Spleen (tissue), 11 donors: ENCODE measurements at regions not wholly inside any gene's neighbourhood (a gene's known extent, or its start where the extent isn't known, plus 50 kb on each side); places are given as distances from the start of the nearest gene placed in this dataset.

Experiments used
- DNase-seq: peaks from one replicate; pipeline ENCODE4 v3.0.0-alpha.2; 2020
- H3K27ac ChIP-seq, 8 donors: fragments of 200-600 bp; sonication (generic) in 7 of 8; 1 replicate in 4 of 8; 2 replicates in 4 of 8; pipeline versions ENCODE4 v1.5.0 to v1.8.0; 2016 to 2021; ENCODE audit warnings: inconsistent platforms in 4 of 8, mild to moderate bottlenecking in 4 of 8, moderate library complexity in 1 of 8
- H3K27me3 ChIP-seq, 7 donors: fragments of 200-600 bp; sonication (generic) in 6 of 7; replicated peaks in 1 of 7; 1 replicate in 4 of 7; 2 replicates in 3 of 7; pipeline versions ENCODE4 v1.5.0 to v1.8.0; 2016 to 2021; ENCODE audit warnings: inconsistent platforms in 3 of 7, mild to moderate bottlenecking in 1 of 7
- H3K36me3 ChIP-seq, 6 donors: fragments of 200-600 bp; sonication (generic) in 5 of 6; 1 replicate in 4 of 6; 2 replicates in 2 of 6; pipeline versions ENCODE4 v1.5.0 to v1.8.0; 2016 to 2021; ENCODE audit warnings: inconsistent platforms in 2 of 6
- H3K4me1 ChIP-seq, 6 donors: fragments of 200-600 bp; sonication (generic) in 5 of 6; 1 replicate in 3 of 6; 2 replicates in 3 of 6; pipeline versions ENCODE4 v1.5.0 to v1.8.0; 2016 to 2021; ENCODE audit warnings: inconsistent platforms in 3 of 6
- H3K4me3 ChIP-seq, 8 donors: fragments of 200-600 bp; sonication (generic) in 7 of 8; 1 replicate in 4 of 8; 2 replicates in 4 of 8; pipeline versions ENCODE4 v1.5.0 to v1.8.0; 2016 to 2021; ENCODE audit warnings: inconsistent platforms in 4 of 8, mild to moderate bottlenecking in 4 of 8, moderate library complexity in 2 of 8
- H3K9me3 ChIP-seq, 8 donors: fragments of 200-600 bp; sonication (generic) in 7 of 8; 1 replicate in 4 of 8; 2 replicates in 4 of 8; pipeline versions ENCODE4 v1.5.0 to v1.8.0; 2016 to 2021; ENCODE audit warnings: inconsistent platforms in 4 of 8
- CTCF ChIP-seq, 11 experiments: fragments of 200-600 bp in 7 of 11; fragments of 450-650 bp in 4 of 11; sonication (generic) in 4 of 11; IDR thresholded peaks in 8 of 11; conservative IDR thresholded peaks in 3 of 11; 1 replicate in 7 of 11; 2 replicates in 4 of 11; pipeline versions ENCODE4 v1.4.0 to v1.8.0; 2016 to 2021; ENCODE audit warnings: antibody characterized with exemption in 11 of 11, inconsistent platforms in 4 of 11, mild to moderate bottlenecking in 1 of 11
- POLR2A ChIP-seq, 3 donors: fragments of 450-650 bp; IDR thresholded peaks; one replicate each; pipeline ENCODE4 v1.5.1; 2017; ENCODE audit warnings: antibody characterized with exemption in 3 of 3, mild to moderate bottlenecking in 1 of 3
- POLR2AphosphoS5 ChIP-seq, 3 donors: sonication (generic); formaldehyde crosslinking; IDR thresholded peaks; one replicate each; pipeline ENCODE4 v1.5.1; 2017; ENCODE audit warnings: antibody characterized with exemption in 3 of 3
- WGBS, 5 donors: extraction: QIAGEN DNeasy Blood & Tissue Kit in 3 of 5; methylation state at CpG; one replicate each; pipeline versions ENCODE4 v1.1.5 to v1.1.7; 2013 to 2018; 5-methylcytosine and 5-hydroxymethylcytosine counted together
- intact Hi-C: fragments of 100-400 bp; cut with DNase I; formaldehyde crosslinking; loops from one replicate; pipeline ENCODE4 v1.15.0; 2023; ENCODE audit warnings: low total_unique reads
- donor health status: healthy with polysubstance abuse.
- donor health status: DM: no; HTN: no; CAD: no; lungs with moderate emphysema.
- donor health status: DM: no; HTN: no; CAD: no.
- donor health status: Bipolar disorder and iron deficiency.
- donor health status: healthy.
- donor health status: DM: no; HTN: no; CAD: no.
- donor health status: DM: yes; HTN: yes; CAD: no.

- intact Hi-C loops, result no loop called here
- H3K4me3 ChIP-seq, result no peak overlapping the region
- H3K27me3 ChIP-seq, result peaks cover 0 to 5% (median 0%) of the 10 kb centered on the region in 7 donors
- no peaks in the 10 kb centered on the region for H3K9me3 ChIP-seq
- no peak for TF ChIP-seq CTCF (IDR thresholded peaks at IDR 0.05 in 8 of 11, conservative IDR thresholded peaks at IDR 0.05 in 3 of 11)
- TF ChIP-seq POLR2AphosphoS5 (IDR thresholded peaks at IDR 0.05), result no peak
- no peaks in the 10 kb centered on the region for H3K4me1 ChIP-seq
- no peaks in the 10 kb centered on the region for H3K36me3 ChIP-seq
- no peak overlapping the region for H3K27ac ChIP-seq
- no peak for DNase-seq
- 74 to 81% (median 79%) methylated on average over 4 of the region's 4 CpGs for WGBS, 5 donors
Observed at GRCh38 chr6:142545147-142545546, 243.3 kb downstream of the ADGRG6 start.

DNA sequence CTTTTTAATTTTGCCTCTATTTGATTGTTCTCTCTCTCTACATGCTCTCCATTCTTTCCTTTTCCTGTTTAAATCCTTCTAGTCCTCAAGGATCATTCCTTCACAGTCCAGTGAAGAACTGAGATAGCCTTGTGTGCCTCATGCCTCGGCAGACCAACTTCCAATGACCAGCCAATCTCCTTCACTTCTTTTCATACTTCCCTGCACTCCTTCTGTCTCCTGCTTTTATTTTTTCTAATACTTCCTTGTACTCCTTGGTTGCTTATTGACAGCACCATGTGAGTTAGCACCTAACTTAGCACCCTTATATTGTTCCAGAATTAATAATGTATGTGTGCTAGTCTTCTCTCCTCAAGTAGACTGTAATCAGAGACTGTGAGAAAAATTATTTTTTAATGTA, 246.8 kb downstream of the ADGRG6 start:
- intact Hi-C loops, result no loop called here

GRCh38 chr6:142550310-142551063, 248.7 kb downstream of the ADGRG6 start:
- intact Hi-C loops, result no loop called here
- Histone ChIP-seq H3K27ac (no peak overlapping the region), H3K9me3 (no peaks in the 10 kb centered on the region), H3K4me3 (no peak overlapping the region), H3K36me3 (no peaks in the 10 kb centered on the region), H3K4me1 (no peaks in the 10 kb centered on the region), H3K27me3 (peaks cover 0 to 16% (median 0%) of the 10 kb centered on the region in 7 donors)
- WGBS, 5 donors, result 56 to 79% (median 68%) methylated on average over 7 of the region's 7 CpGs
- no peak for DNase-seq
- TF ChIP-seq POLR2AphosphoS5 (IDR thresholded peaks at IDR 0.05) (no peak), CTCF (IDR thresholded peaks at IDR 0.05 in 8 of 11, conservative IDR thresholded peaks at IDR 0.05 in 3 of 11) (no peak), POLR2A (IDR thresholded peaks at IDR 0.05) (no peak)

More for the DNA sequence above, 246.8 kb downstream of the ADGRG6 start:
- H3K27me3 ChIP-seq, result peaks cover 0 to 16% (median 0%) of the 10 kb centered on the region in 7 donors
- 81 to 97% (median 86%) methylated on average over 1 of the region's 1 CpG for WGBS, 5 donors
- H3K9me3 ChIP-seq, result no peaks in the 10 kb centered on the region
- DNase-seq, result no peak
- no peak overlapping the region for H3K27ac ChIP-seq
- H3K4me1 ChIP-seq, result no peaks in the 10 kb centered on the region
- no peaks in the 10 kb centered on the region for H3K36me3 ChIP-seq
- H3K4me3 ChIP-seq, result no peak overlapping the region
- TF ChIP-seq POLR2AphosphoS5 (IDR thresholded peaks at IDR 0.05) (no peak), CTCF (IDR thresholded peaks at IDR 0.05 in 8 of 11, conservative IDR thresholded peaks at IDR 0.05 in 3 of 11) (no peak), POLR2A (IDR thresholded peaks at IDR 0.05) (no peak)

DNA sequence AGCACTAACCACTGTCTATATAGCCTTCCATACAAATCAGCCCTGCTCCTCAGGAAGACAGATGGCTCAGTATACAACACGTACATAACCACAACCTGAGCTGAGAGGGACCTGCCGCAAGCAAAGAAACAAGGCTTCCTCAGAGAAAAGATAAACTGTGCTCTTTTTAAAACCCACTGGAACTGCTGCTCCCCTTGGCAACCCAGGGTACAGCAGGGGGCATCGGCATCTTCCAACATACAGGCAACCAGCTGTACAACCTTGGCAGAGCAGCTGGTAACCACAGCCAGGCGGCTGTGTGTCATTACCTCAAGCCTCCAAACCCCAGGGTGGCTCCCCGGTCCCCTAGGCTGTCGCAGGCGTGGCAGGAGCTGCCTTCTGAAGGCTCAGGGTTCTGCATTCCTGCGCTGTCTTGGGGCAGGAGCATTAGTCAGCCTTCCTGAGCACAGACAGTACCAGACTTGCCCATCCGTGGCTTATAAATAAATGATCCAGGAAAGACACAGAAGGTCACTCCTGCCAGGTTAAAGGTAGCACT, 249.5 kb downstream of the ADGRG6 start:
- TF ChIP-seq CTCF (IDR thresholded peaks at IDR 0.05 in 8 of 11, conservative IDR thresholded peaks at IDR 0.05 in 3 of 11), result no peak
- no peak for TF ChIP-seq POLR2AphosphoS5 (IDR thresholded peaks at IDR 0.05)
- no peak for TF ChIP-seq POLR2A (IDR thresholded peaks at IDR 0.05)
- H3K9me3 ChIP-seq, result no peaks in the 10 kb centered on the region
- no peaks in the 10 kb centered on the region for H3K36me3 ChIP-seq
- intact Hi-C loops, result no loop called here
- H3K27ac ChIP-seq, result no peak overlapping the region
- peaks cover 0 to 16% (median 0%) of the 10 kb centered on the region in 7 donors for H3K27me3 ChIP-seq
- no peaks in the 10 kb centered on the region for H3K4me1 ChIP-seq
- WGBS, 5 donors, result 52 to 63% (median 56%) methylated on average over 6 to 9 of the region's 9 CpGs
- no peak for DNase-seq
- H3K4me3 ChIP-seq, result no peak overlapping the region
